Activated CD4-positive, alpha-beta T cell treated with anti-CD3 and anti-CD28 coated beads for 24 hours (primary cell): ENCODE measurements at regions not wholly inside any gene's neighbourhood (a gene's known extent, or its start where the extent isn't known, plus 50 kb on each side); places are given as distances from the start of the nearest gene placed in this dataset.
"Not testable (repeated sequence)": the region's sequence is repeated elsewhere in the genome, so short reads cannot be mapped to it uniquely, and the experiment has no call there.

Source experiments
- DNase-seq, 2 donors: peaks; one replicate each; pipeline ENCODE4 v3.0.0-alpha.2; 2020; ENCODE audit warnings: low read depth in 2 of 2

DNA sequence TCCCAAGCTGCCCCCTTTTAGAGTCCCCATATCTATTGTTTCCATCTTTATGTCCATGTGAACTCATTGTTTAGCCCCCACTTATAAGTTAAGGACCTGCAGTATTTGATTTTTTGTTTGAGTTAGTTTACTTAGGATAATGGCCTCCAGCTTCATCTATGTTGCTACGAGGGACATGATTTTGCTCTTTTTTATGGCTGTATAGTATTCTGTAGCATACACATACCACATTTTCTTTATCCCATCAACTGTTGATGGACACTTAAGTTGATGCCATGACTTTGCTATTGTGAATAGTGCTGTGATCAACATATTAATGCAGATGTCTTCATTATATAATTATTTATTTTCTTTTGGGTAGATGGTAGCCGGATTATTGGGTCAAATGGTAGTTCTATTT, 576.9 kb downstream of the ANKRD7 start:
- DNase-seq: no peak

GRCh38 chr7:118802726-118803125, 578.2 kb downstream of the ANKRD7 start:
- DNase-seq: no peak

GRCh38 chr7:118826246-118826645, 601.7 kb downstream of the ANKRD7 start:
- DNase-seq: no peak

- DNase-seq: no peak
These were observed 612.4 kb downstream of the ANKRD7 start for GRCh38 chr7:118836933-118837332.

- DNase-seq: no peak
These were observed 615.0 kb downstream of the ANKRD7 start for GRCh38 chr7:118839515-118839914.

- DNase-seq: no peak
These were observed 619.0 kb downstream of the ANKRD7 start for GRCh38 chr7:118843456-118843855.

DNA sequence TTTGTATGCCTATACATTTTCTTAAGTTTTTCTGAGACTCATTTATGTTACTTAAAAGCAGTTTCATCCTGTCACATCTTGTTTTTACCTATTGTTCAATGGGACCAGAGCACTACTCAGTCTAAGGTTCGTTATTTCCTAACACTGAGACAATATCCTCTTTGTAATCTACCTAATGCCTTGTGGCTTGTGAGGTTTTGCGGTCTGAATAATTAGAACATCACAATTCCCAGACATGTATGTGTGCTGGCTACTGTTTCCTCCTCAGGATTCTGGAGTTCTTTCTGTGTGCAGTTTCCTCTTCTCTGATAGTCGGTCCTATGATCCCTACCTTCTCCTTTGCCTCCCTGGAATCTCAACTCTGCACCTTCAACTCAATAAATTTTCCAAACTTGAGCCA, 620.2 kb downstream of the ANKRD7 start:
- DNase-seq: no peak

DNA sequence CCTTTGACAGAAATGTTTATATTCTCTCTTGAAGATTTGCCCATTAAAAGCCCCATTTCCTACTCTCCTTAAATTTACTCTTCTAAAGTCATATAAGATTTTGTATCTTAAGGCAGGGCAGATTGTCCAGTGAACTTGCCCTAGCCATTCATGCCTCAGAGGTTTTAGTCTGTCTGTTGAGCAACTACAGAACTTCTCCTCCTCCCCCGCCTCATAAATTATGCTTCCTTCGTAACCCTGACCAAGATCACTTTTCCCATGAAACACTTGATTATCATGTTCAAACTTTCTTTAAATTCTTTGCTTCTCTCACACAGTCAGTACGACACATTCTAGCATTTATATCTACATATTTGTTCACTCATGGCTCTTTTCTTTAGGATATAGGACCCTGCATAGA, 621.3 kb downstream of the ANKRD7 start:
- no peak for DNase-seq

GRCh38 chr7:118846977-118847376, 622.5 kb downstream of the ANKRD7 start:
- no peak for DNase-seq

DNA sequence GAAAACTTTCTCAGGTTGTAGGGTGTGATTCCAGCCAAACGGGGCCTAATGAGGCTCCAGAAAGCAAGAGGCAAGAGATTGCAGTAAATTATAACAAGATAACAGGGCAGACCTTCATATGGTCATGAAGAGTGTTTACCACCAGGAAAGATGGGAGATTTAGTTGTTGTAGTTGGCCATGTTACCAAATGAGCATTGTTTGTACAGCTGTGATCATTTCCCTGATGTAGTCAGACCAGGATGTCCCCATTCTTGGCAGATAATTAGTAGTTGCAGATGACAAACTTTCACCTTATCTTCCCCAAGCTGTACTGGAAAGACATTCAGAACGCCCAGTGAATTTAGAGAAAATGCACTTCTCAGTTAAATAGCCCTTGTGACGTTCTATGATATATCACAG, 630.8 kb downstream of the ANKRD7 start:
- DNase-seq: no peak

DNA sequence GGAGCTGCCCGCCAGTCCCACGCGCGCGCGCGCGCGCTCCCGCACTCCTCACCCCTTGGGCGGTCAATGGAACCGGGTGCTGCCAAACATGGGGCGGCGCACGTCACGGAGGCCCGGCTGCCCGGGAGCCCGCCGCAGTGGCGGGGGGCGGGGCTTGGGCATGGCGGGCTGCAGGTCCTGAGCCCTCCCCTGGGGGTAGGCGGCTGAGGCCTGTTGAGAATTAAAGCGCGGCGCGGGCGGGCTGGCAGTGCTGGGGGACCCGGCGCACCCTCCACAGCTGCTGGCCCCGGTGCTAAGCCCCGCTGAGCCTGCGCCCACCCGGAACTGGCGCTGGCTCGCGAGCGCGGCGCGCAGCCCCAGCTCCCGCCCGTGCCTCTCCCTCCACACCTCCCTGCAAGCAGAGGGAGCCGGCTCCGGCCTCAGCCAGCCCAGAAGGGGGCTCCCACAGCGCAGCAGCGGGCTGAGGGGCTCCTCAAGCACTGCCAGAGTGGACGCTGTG, 634.2 kb downstream of the ANKRD7 start:
- DNase-seq: no peak

DNA sequence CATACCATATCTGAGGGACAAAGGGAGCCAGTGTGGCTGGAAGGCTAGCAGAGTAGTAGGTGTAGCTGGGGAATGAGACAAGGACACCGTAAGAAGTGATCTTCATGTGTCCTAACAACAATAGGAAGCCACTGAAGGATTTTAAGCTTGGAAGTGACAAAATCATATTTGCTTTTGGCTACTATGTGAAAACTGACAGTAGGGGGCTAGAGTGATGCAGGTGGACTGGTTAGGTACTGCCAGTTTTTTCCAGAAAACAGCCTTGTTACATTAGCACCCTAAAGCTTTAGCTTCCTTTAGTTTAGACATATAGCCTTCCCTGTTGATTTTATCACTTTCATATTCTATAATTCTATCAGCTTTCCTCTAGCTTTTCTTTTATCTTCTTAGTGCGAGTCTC, 637.1 kb downstream of the ANKRD7 start:
- DNase-seq: no peak

DNA sequence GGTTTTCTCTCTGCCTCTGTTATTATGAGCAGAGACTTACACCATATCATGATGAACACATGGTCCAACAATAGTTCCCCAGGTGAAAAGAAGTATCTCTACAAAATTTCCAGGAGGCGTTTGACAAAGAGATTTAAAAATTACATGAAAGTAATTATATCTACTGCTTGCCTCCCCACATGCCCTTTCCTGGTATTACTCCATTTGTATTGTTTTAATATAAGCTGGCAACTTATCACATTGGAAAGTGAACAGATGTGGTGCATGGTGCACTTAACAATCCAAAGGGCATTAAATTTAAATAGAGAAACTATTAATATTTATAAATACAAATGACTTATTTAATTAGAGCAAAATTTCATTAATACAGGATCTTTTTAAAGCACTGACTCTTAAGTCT, 638.2 kb downstream of the ANKRD7 start:
- DNase-seq: no peak

GRCh38 chr7:118863966-118864365, 639.5 kb downstream of the ANKRD7 start:
- no peak for DNase-seq

DNA sequence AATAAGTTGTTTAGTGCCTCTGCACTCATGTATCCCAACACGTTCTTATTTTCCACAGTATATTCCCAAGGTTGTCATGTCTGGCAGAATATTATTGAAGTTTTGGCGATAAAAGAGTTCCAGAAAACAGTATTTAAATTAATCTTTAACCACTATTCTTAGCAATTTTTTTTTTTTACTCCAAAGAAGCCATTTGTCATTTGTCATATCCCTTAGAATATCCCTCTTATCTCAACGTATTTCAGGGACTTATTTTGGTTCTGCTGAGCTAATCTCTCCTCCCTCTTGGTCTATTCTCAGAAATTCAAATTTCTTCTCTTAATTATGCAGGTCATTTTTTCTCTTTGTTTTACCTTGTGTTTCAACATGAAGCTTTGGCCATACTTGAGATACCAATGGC, 643.4 kb downstream of the ANKRD7 start:
- no peak for DNase-seq

DNA sequence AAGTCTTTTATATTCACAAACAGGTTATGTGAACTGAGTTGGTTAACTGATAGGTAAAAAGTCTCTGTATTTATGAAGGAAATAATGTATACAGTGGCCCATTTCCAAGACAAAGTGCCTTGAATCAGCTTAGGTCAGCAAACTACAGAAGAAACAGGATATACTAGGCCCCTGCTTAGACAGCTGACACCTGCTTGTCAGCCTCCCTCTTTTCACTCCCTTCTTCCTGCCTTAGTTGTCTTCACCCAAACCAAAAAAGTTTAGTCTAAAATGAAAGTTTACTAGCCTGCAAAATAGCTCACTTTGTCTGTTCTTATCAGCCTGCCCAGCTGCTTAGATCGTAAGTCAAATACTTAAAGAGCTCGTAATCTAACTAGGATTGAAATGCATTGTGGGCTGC, 644.6 kb downstream of the ANKRD7 start:
- not testable (repeated sequence) for DNase-seq

DNA sequence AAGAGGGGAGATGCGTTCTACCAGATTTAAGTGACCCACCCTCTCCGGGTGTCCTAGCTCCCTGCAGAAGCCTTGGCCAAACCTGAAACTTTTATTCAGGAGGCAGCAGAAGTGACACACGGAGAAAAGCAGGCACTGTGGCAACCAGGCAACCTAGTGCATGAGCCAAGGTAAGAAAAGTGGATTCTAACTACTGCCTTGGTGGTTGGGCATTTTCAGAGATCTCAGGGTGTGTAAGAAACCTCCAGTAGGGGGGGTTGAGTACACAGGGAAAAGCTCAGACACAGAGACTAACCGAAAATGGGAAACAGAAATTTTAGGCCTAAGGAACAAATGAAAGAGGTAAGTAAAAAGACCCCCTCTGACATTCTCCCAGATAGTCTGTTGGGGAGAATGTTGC, 645.7 kb downstream of the ANKRD7 start:
- DNase-seq: no peak

- no peak for DNase-seq
These were observed 648.1 kb downstream of the ANKRD7 start for GRCh38 chr7:118872568-118872967.

DNA sequence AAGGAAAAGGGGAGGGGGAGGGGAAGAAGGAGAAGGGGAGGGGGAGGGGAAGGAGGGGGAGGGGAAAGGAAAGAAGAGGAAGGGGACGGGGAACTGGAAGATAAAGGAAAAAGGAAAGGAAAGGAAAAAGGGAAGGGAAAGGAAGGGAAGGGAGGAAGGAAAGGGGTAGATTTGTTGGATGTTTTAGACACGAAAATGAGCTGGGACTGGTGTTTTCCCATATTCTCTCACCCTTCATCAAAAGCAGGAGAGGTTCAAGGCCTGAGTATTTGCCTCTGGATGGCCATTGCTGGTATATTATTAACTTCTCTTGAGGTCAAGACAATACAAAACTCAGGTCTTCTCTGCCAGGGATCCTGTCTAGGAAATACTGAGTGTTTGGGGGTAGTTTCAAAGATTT, 652.7 kb downstream of the ANKRD7 start:
- DNase-seq: no peak

GRCh38 chr7:118878336-118878735, 653.8 kb downstream of the ANKRD7 start:
- no peak for DNase-seq

GRCh38 chr7:118898284-118898683, 673.8 kb downstream of the ANKRD7 start:
- no peak for DNase-seq

DNA sequence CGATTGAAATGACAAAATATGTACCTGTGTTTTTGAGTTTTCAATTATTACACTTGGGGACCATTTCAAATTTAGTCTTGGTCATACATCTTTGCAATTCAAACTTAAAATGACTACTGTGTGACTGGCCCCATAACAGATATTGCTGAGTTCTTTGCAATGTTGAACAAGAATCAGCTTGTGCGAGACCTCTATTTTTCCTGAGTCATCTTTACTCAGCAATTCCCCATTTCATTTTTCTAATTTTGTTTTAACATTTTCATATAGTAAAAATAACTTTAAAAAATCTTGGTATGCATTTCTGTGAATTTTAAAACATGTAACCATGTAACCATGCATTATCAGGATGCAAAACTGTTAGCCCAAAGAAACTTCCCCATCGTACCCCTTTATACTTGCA, 678.1 kb downstream of the ANKRD7 start:
- no peak for DNase-seq

GRCh38 chr7:118907911-118908527, 683.5 kb downstream of the ANKRD7 start:
- no peak for DNase-seq

GRCh38 chr7:118916120-118916519, 691.6 kb downstream of the ANKRD7 start:
- not testable (repeated sequence) for DNase-seq
